DOHH2 (cell line): ENCODE measurements at regions not wholly inside any gene's neighbourhood (a gene's known extent, or its start where the extent isn't known, plus 50 kb on each side); places are given as distances from the start of the nearest gene placed in this dataset.

Experiments used
- EZH2phosphoT487 ChIP-seq: fragments of 200-600 bp; sonication (generic); IDR thresholded peaks from 2 replicates; pipeline ENCODE4 v1.6.1; 2017; ENCODE audit warnings: borderline replicate concordance, mild to moderate bottlenecking, antibody characterized with exemption, low read length, moderate library complexity, mixed read lengths
- TF ChIP-seq, protein P1 (sequence below): fragments of 200-600 bp; sonication (generic); IDR thresholded peaks from one replicate; pipeline ENCODE4 v1.5.1; 2014; ENCODE audit warnings: antibody characterized with exemption, mild to moderate bottlenecking, low read depth, low read length; ENCODE audit not compliant: poor library complexity, severe bottlenecking

DNA sequence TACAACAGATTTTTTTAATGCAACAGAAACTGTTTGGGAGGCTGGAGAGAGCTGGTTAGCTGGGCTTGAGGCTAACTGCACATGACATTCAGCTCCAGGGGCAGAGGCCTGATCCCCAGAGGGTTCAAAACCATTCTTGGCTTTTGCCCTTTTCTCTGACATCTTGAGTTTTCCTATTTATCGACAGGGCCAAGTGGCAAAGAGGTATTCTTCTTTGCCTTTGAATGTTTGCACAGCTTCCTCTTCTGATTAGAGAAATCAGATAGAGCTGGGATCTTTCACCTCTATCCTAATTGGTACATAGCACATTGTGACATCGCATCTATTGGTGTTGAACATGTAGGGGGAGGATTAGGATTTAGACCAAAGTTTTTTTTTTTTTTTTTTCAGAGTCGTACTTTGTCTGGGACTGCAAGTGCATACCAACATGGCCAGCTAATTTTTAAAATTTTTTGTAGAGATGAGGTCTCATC is 143.7 kb downstream of the ACTBL2 start:
- TF ChIP-seq, protein P1, sequence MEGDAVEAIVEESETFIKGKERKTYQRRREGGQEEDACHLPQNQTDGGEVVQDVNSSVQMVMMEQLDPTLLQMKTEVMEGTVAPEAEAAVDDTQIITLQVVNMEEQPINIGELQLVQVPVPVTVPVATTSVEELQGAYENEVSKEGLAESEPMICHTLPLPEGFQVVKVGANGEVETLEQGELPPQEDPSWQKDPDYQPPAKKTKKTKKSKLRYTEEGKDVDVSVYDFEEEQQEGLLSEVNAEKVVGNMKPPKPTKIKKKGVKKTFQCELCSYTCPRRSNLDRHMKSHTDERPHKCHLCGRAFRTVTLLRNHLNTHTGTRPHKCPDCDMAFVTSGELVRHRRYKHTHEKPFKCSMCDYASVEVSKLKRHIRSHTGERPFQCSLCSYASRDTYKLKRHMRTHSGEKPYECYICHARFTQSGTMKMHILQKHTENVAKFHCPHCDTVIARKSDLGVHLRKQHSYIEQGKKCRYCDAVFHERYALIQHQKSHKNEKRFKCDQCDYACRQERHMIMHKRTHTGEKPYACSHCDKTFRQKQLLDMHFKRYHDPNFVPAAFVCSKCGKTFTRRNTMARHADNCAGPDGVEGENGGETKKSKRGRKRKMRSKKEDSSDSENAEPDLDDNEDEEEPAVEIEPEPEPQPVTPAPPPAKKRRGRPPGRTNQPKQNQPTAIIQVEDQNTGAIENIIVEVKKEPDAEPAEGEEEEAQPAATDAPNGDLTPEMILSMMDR: no peak
- TF ChIP-seq EZH2phosphoT487: no peak
